HG02870 (cell line): ENCODE measurements at regions not wholly inside any gene's neighbourhood (a gene's known extent, or its start where the extent isn't known, plus 50 kb on each side); places are given as distances from the start of the nearest gene placed in this dataset.
"Not testable (repeated sequence)": the region's sequence is repeated elsewhere in the genome, so short reads cannot be mapped to it uniquely, and the experiment has no call there.

Experiments
- ATAC-seq: cut with Tn5 transposase; IDR thresholded peaks from one replicate; pipeline ENCODE4 v1.9.1; 2021; ENCODE audit warnings: mild to moderate bottlenecking, moderate library complexity; ENCODE audit not compliant: unreplicated experiment

DNA sequence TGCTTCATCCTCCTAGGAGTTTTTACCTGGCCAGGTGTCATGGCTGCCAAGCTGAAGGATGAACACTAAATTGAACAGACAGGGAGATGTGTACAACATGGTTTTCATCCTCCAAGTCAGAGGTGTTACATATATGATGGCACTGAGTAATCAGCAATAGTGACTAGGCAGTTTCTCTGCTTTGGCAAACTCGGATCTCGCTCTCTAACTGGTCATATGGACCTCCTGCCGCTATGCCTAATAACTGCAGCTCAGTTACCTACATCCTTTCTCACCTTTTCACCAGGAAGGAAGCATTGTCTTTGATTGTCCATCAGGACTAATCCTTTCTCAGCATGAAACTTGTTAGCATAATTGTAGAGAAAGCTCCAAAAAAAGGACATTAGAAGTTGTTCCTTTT lies 175.9 kb upstream of the PLSCR5 start:
- ATAC-seq, result no peak

DNA sequence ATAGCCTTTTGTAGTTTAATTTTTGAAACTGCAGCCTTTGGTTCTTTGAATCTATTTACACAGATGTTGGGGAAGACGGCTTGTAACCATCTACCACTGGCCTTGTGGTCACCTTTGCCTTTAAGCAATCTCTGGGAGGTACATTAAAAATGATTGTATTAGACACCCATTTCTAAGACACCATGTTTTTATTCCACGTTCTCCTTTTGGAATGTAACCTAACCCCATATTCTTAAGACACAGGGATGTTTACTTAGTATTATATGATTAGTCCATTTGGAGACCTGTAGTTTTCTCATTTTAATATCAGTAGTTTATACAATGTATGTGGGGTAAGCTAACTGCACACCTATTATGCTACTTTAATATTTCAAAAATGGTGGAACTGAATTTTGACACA lies 175.1 kb upstream of the PLSCR5 start:
- ATAC-seq, result no peak

DNA sequence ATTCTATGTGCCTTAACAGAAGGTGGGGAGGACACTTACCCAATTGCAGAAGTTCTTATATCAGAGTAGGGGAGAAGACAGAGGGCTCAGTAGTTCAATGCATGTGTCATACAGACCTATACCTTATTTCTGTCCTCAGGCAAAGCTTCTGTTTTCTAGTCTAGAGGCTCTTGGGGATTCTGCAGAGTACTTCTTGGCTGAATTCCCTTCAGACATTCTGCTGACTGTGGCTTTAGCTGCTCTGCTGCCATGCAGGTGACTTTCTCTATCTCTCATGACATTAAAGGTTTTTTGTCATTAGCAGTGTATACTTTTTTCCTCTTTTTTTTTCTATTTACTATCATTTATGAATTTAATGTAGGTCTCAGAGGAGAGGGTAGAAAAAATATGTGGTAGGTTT lies 172.8 kb upstream of the PLSCR5 start:
- no peak for ATAC-seq

GRCh38 chr3:146772211-146772743 lies 167.1 kb upstream of the PLSCR5 start:
- no peak for ATAC-seq

- ATAC-seq, result no peak
Observed at GRCh38 chr3:146770881-146771280, 165.7 kb upstream of the PLSCR5 start.

DNA sequence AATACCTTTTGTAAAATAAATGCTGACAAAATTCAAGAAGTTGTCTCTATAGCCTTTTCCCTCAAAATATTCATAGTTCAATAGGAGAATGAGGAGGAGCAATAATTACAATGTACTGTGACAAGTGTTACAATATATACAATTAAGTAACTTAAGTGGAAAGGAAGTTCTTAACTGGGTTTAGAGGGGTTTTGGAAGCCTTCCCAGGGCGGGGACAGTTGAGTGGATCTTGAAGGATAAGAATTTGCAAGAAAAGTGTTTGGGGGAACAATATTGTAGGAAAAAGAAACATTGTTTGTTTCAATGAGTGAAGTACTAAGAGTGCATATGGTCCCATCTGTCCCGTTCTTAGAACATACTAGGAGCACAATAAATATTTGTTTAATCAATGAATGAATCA lies 165.2 kb upstream of the PLSCR5 start:
- ATAC-seq, result no peak

DNA sequence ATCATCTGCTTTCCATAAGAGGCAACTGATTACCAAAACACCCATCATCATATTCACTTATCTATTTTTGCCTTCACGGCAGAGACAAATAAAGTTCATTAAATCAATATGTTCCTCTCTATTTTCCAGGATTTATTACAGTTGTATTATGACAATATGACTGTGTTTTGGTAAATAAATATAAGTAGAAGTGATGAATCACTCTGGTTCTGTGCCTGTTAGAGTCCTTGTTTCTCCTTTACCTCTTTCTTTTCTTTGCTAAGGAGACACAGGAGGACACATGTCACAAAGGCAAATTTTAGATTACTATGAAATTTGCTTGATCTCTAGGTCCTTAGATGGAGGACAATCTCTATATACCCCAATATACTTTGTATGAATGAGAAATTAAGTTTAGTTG lies 152.6 kb upstream of the PLSCR5 start:
- ATAC-seq, result no peak

DNA sequence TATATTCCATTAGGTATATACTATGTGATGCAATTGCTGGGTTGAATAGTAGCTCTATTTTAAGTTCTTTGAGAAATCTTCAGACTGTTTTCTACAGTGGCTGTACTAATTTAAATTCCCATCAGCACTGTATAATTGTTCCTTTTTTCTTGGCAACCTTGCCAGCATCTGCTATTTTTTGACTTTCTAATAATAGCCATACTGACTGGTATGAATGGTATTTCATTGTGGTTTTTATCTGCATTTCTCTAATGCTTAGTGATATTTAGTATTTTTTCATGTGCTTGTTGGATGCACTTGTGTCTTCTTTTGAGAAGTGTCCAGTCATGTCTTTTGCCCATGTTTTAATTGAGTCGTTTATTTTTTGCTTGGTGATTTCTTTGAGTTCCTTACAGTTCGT lies 145.1 kb upstream of the PLSCR5 start:
- no peak for ATAC-seq

DNA sequence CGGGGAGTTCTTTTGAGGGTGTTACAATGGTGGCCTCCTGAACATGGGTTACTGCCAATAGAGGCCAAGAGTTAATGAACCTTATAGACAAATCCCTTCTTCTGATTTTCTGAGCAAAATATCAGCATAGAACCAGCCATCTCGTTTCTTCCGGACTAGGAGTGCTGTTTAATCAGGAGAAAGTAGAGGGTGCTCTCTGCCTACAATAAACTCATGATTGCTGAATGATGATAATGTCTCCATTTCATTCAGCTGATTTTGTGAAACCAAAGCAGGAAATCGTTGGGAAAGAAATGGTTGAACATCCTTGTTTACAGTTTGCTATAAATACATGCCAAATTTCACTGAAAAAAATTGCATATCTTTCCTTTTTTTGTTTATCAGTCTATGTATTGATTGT lies 142.8 kb upstream of the PLSCR5 start:
- ATAC-seq, result no peak

GRCh38 chr3:146747051-146747450 lies 141.9 kb upstream of the PLSCR5 start:
- no peak for ATAC-seq

- ATAC-seq, result no peak
Observed at GRCh38 chr3:146746190-146746589, 141.0 kb upstream of the PLSCR5 start.

GRCh38 chr3:146739203-146739671 lies 134.1 kb upstream of the PLSCR5 start:
- ATAC-seq, result peak; percentile 96

DNA sequence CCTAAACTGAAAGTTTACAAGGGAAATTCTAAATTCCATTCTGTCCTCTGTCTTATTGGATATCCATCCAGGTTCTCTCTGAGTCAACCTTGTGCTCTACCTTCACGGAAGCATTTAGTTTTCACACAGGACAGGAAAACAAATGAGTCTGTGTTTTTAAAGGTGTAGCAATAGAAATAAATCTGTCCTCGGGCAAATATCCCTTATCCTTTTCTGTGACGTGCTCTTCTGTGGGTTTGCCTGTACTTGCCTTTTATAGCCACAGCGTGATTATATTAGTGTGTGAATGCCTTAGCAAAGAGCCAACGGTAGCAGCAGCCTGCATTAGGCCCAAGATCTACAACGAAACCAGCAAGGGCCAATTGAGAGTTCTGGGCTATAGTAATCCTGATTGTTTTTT lies 127.2 kb upstream of the PLSCR5 start:
- ATAC-seq, result no peak

DNA sequence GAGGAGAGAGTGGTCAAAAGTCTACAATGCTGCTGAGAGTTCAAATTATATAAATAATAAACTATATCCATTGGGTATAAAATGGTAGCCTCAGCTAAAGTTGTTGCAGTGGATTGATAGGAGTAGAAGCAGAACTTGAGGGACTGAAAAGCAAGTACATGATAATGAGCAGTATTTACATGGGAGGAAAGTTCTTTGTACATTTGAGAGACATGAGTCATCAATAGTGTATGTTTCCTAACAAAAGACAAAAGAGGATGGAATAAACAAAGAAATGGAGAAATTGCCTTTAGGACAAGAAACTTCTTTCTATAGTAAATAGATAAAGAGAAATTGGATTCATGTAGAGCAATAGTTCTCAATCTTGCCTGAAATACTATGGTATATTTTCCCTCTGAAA lies 110.0 kb upstream of the PLSCR5 start:
- ATAC-seq, result no peak

DNA sequence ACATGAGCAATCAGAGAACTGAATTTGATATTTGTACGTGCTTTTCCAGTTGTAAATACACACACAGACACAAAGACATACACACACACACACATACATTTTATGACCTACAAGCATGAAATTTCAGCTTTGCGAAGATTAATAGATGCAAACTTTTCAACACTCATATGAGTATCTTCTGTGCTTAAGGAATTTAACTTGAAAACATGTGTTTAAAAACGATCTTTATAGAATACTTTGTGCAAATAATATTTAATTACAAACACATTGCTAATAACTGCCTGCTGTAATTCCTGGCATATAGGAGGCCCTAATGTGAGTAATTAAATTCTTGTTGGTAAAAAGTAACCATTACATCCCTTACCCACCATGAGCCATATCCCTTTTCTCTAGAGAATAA lies 107.7 kb upstream of the PLSCR5 start:
- ATAC-seq, result no peak

DNA sequence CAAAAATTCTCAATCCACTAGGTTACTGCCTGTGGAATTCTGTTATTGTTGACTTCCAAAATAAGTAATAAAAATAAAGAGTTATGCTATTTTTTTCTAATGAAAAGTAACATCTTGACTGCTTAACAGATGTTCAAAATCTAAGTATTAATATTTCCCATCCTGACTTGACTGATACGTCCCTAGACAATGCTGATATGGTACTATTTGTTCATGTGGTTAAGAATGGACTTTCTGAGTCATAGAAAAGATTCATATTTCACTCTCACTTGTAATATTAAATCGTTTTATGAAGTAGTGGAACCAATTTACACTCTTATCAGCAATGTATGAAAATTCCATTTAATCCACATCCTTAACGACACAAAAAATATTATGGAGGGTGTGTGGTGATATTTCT lies 104.8 kb upstream of the PLSCR5 start:
- ATAC-seq, result no peak

- ATAC-seq, result peak; percentile 94
Observed at GRCh38 chr3:146705225-146705624, 100.1 kb upstream of the PLSCR5 start.

GRCh38 chr3:146702237-146702636 lies 97.1 kb upstream of the PLSCR5 start:
- no peak for ATAC-seq

DNA sequence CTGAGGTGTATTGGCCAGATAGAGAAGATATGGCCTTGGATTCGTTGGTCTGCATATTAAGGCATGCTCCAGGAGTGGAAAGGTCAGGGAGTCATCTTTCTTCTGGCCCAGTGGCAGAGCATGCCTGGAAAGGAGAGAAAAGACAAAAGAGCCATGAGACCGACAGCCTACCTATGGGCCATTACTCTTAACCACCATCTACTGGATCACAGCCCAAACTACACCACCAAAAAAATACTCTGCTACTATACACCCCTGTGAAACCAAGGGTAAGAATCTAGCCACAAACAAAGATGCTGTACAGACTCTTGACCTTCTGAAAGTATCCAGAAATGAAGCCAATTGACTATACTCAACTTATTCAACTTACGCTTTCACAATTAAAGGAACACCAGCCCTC lies 96.1 kb upstream of the PLSCR5 start:
- ATAC-seq, result no peak

- ATAC-seq, result not testable (repeated sequence)
Observed at GRCh38 chr3:146700025-146700424, 94.9 kb upstream of the PLSCR5 start.

GRCh38 chr3:146692254-146692653 lies 87.1 kb upstream of the PLSCR5 start:
- ATAC-seq, result no peak

- ATAC-seq, result no peak
Observed at GRCh38 chr3:146685050-146685814, 80.1 kb upstream of the PLSCR5 start.

- no peak for ATAC-seq
Observed at GRCh38 chr3:146682171-146682570, 77.0 kb upstream of the PLSCR5 start.
